Pancreas (tissue), 10 donors: ENCODE measurements at regions not wholly inside any gene's neighbourhood (a gene's known extent, or its start where the extent isn't known, plus 50 kb on each side); places are given as distances from the start of the nearest gene placed in this dataset.

Experiments
- ATAC-seq, 4 donors: fragments of 200-7000 bp; cut with Tn5 transposase; one replicate each; pipeline versions ENCODE4 v1.8.0 to v1.9.1; 2020; ENCODE audit warnings: mild to moderate bottlenecking in 4 of 4, moderate library complexity in 4 of 4
- DNase-seq, 6 donors: peaks; one replicate each; pipeline ENCODE4 v3.0.0-alpha.2; 2020
- FAIRE-seq: peaks from 2 replicates; lab custom pipeline; 2012; peaks lifted over from hg19 to GRCh38; lab: Jason Lieb, UNC
- H3K27ac ChIP-seq, 4 donors: fragments of 200-600 bp; sonication (generic); 1 replicate in 3 of 4; 2 replicates in 1 of 4; pipeline versions ENCODE4 v1.5.0 to v1.8.0; 2020
- H3K27me3 ChIP-seq, 4 donors: fragments of 200-600 bp; one replicate each; pipeline ENCODE4 v1.8.0; 2021
- H3K36me3 ChIP-seq, 3 donors: fragments of 200-600 bp; sonication (generic) in 1 of 3; one replicate each; pipeline versions ENCODE4 v1.5.0 to v1.8.0; 2020 to 2021
- H3K4me1 ChIP-seq, 3 donors: fragments of 200-600 bp; one replicate each; pipeline ENCODE4 v1.8.0; 2021
- H3K4me3 ChIP-seq, 4 donors: fragments of 200-600 bp; sonication (generic) in 2 of 4; one replicate each; pipeline versions ENCODE4 v1.5.0 to v1.8.0; 2020 to 2021
- H3K9me3 ChIP-seq, 4 donors: fragments of 200-600 bp; one replicate each; pipeline ENCODE4 v1.8.0; 2021
- WGBS, 2 donors: extraction: QIAGEN DNeasy Blood & Tissue Kit; methylation state at CpG; one replicate each; pipeline ENCODE4 v1.1.7; 2013; 5-methylcytosine and 5-hydroxymethylcytosine counted together
- intact Hi-C, 3 donors: fragments of 100-400 bp; cut with DNase I; formaldehyde crosslinking; loops; one replicate each; pipeline versions ENCODE4 v1.11.1 to v1.14.2; 2022
- TF ChIP-seq, protein P1 (sequence below), 4 donors: fragments of 200-600 bp; sonication (generic) in 3 of 4; IDR thresholded peaks; one replicate each; pipeline versions ENCODE4 v1.5.0 to v1.8.0; 2021; ENCODE audit warnings: antibody characterized with exemption in 4 of 4
- donor health status: healthy with polysubstance abuse.
- donor health status: DM: no; HTN: no; CAD: no; lungs with moderate emphysema.
- donor health status: DM: no; HTN: no; CAD: no.
- donor health status: control.
- donor health status: control.
- donor health status: Bipolar disorder and iron deficiency.
- donor health status: DM: yes; HTN: yes; CAD: no.
- donor health status: DM: no; HTN: no; CAD: no.
- donor health status: DM: no; HTN: no; CAD: no.
- donor health status: DM: yes; HTN: yes; CAD: no.

DNA sequence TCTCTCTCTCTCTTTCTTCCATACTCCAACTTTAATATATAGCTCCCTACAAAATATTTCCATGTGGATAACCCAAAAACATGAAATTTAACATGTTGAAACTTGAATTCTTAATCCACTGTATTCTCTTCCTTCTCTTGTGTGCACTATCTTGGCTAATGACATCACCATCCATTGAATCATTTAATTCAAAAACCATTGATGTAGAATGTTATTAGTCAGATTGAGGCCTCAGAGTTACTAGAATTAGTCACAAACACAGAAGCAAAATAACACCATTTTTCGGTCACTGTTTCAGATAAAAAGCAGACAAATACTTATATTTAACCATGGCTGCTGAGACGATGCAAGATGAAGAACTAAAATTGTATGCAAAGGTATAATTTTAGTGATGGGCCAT, 256.9 kb upstream of the LRRC3B start:
- intact Hi-C loops: no loop called here
- Histone ChIP-seq H3K27ac (no peak overlapping the region), H3K4me3 (no peak overlapping the region), H3K36me3 (no peaks in the 10 kb centered on the region), H3K4me1 (no peaks in the 10 kb centered on the region), H3K27me3 (no peaks in the 10 kb centered on the region), H3K9me3 (no peaks in the 10 kb centered on the region)
- WGBS, 2 donors: 79 to 92% methylated on average over 2 of the region's 2 CpGs
- DNase-seq (no peak), FAIRE-seq (no peak), ATAC-seq (no peak)
- TF ChIP-seq, protein P1, sequence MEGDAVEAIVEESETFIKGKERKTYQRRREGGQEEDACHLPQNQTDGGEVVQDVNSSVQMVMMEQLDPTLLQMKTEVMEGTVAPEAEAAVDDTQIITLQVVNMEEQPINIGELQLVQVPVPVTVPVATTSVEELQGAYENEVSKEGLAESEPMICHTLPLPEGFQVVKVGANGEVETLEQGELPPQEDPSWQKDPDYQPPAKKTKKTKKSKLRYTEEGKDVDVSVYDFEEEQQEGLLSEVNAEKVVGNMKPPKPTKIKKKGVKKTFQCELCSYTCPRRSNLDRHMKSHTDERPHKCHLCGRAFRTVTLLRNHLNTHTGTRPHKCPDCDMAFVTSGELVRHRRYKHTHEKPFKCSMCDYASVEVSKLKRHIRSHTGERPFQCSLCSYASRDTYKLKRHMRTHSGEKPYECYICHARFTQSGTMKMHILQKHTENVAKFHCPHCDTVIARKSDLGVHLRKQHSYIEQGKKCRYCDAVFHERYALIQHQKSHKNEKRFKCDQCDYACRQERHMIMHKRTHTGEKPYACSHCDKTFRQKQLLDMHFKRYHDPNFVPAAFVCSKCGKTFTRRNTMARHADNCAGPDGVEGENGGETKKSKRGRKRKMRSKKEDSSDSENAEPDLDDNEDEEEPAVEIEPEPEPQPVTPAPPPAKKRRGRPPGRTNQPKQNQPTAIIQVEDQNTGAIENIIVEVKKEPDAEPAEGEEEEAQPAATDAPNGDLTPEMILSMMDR (IDR thresholded peaks at IDR 0.05): no peak

DNA sequence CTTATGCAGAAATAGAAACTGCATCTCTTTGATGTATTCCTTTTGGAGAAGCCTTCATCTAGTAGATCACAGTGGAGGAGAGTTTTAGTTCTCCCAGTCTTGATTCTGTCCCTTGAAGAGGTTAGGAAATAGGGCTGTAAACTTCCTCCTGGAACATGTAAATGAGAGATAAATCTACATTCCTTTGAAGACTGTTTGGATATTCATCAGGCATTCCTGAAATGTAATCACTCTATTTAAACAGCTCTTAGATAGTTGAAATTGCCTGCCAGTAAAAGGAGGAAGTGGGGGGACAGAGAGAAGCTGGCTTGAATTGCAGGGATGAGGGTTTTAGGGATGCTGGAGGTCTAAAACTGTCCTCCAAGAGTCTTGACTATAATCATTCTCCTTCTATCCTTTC, 254.3 kb upstream of the LRRC3B start:
- FAIRE-seq: no peak

DNA sequence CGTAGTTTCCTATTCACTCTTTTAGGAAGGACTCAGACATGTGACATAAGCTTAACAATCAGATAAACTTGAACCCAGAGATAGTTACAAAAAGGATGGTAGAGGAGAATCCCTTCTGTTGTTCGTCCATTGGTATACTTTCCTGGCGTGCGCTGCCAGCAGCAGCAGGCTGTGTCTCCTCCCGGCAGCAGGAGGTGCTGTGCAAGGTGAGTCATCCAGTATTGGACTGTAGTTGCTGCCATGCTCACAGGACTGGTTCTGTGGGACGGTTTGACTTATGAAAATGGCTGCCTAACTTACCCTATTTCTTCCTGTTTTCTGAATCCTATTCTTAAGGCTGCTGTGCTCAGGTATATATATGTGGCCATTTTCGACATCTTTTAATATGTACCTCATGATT, 253.4 kb upstream of the LRRC3B start:
- ATAC-seq (no peak), DNase-seq (no peak), FAIRE-seq (no peak)
- TF ChIP-seq, protein P1 (IDR thresholded peaks at IDR 0.05): no peak
- Histone ChIP-seq H3K4me3 (no peak overlapping the region), H3K36me3 (no peaks in the 10 kb centered on the region), H3K4me1 (no peaks in the 10 kb centered on the region), H3K27ac (no peak overlapping the region), H3K27me3 (no peaks in the 10 kb centered on the region), H3K9me3 (no peaks in the 10 kb centered on the region)
- intact Hi-C loops: no loop called here
- WGBS, 2 donors: 71 to 87% methylated on average over 7 of the region's 7 CpGs

More for the DNA sequence above, 254.3 kb upstream of the LRRC3B start:
- Histone ChIP-seq H3K36me3 (no peaks in the 10 kb centered on the region), H3K9me3 (no peaks in the 10 kb centered on the region), H3K27ac (no peak overlapping the region), H3K27me3 (no peaks in the 10 kb centered on the region), H3K4me1 (no peaks in the 10 kb centered on the region), H3K4me3 (no peak overlapping the region)
- TF ChIP-seq, protein P1 (IDR thresholded peaks at IDR 0.05): no peak
- intact Hi-C loops: no loop called here
- ATAC-seq (no peak), DNase-seq (no peak)

DNA sequence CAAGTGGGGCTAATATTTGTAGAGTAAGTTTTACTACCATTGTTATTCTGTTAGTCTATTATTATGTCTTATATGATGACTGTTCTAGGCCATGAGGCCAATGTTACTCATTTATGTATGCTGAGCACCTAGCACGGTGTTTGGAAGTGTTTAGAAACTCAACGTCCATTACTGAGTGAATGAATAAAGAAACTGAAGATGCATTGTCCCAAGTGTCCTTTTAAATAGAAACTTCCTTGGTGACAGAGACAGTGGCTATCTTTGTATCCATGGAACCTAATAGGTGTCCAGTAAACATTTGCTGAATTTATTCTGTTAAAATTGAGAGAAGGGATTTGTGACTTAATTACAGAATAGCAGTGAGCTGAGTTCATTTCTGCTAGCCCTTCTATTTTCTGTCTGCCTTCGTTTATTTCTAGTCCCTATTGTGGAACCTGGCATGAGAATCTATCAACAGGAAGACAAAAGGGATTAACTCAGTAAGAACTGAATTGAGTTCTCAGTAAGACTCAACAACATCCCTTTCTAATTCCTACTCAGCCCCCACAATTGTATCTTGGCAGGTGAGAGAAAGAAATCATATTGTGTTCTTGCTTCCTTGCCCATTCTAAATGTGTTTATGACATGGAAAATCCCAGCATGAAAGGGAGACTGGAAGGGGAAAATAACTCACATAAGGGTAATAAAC, 246.6 kb upstream of the LRRC3B start:
- intact Hi-C loops: no loop called here
- DNase-seq: no peak
- 56 to 62% methylated on average over 3 of the region's 3 CpGs for WGBS, 2 donors
- no peaks in the 10 kb centered on the region for H3K9me3 ChIP-seq
- TF ChIP-seq, protein P1 (IDR thresholded peaks at IDR 0.05): no peak
- H3K36me3 ChIP-seq: no peaks in the 10 kb centered on the region
- no peak for FAIRE-seq
- ATAC-seq: no peak
- H3K27ac ChIP-seq: no peak overlapping the region
- peaks cover 0 to 6% (median 0%) of the 10 kb centered on the region in 4 donors for H3K27me3 ChIP-seq
- H3K4me1 ChIP-seq: no peaks in the 10 kb centered on the region
- H3K4me3 ChIP-seq: no peak overlapping the region

DNA sequence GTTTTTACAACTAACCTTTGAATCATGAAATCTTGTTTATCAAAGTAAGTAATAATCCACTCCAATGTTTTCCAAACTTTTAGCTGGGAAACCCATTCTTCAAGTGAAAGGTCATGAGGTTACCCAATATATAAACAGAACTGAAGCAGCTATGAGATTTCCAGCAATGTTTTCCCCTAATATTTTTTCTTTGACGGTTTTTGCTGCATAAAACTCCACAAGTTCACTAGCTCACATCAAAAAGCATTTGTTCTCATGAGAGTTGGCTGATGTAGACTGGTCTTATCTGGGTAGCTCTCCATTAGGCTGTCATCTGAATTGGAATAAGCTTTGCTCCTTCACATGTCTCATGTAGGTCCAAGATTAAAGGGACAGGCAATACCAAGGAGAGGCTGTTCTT, 241.2 kb upstream of the LRRC3B start:
- no peak overlapping the region for H3K27ac ChIP-seq
- DNase-seq (no peak), ATAC-seq (no peak), FAIRE-seq (no peak)
- WGBS, 2 donors: 16 to 24% methylated on average over 1 of the region's 1 CpG
- H3K27me3 ChIP-seq: peaks cover 0 to 6% (median 0%) of the 10 kb centered on the region in 4 donors
- intact Hi-C loops: no loop called here
- no peaks in the 10 kb centered on the region for H3K4me1 ChIP-seq
- H3K9me3 ChIP-seq: no peaks in the 10 kb centered on the region
- TF ChIP-seq, protein P1 (IDR thresholded peaks at IDR 0.05): no peak
- no peak overlapping the region for H3K4me3 ChIP-seq
- H3K36me3 ChIP-seq: no peaks in the 10 kb centered on the region
